GM19463 (cell line): ENCODE measurements at regions not wholly inside any gene's neighbourhood (a gene's known extent, or its start where the extent isn't known, plus 50 kb on each side); places are given as distances from the start of the nearest gene placed in this dataset.
"Not testable (repeated sequence)": the region's sequence is repeated elsewhere in the genome, so short reads cannot be mapped to it uniquely, and the experiment has no call there.

Source experiments
- ATAC-seq: cut with Tn5 transposase; IDR thresholded peaks from one replicate; pipeline ENCODE4 v1.9.1; 2021; ENCODE audit warnings: mild to moderate bottlenecking, moderate library complexity; ENCODE audit not compliant: unreplicated experiment

DNA sequence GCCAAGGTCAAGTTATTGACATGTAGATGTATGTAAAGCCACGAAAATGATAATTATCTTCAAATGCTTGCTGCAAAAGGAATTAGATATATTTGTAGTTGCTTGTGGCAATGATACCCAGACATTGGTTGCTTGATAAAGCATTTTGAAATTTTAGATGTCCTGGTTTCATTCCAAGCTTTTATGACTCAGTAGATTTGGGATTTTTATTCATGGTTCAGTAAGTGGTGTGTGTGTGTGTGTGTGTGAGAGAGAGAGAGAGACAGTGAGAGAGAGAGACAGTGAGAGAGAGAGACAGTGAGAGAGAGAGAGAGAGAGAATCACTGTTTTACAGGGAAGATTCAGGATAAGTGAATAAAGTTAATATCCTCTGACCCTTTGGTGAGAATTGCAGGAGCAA is 498.2 kb upstream of the C1orf87 start:
- ATAC-seq: no peak

DNA sequence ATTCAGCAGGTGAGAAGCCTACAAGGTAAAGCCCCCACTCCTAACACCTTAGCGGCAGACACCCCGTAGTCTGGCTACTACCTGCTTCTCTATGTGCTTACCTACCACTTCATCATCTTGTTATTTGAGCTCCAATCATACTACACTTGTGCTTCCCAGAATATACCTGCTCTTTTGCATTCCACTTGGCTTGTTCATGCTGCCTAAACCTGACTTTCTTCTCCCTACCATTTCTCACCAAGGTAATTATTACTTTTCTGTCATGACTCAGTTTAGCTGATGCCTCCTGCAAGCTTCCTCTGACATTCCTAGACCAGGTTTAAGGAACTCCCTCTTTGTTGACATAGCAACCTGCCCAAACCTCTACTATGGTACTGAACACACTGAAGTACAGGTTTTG is 495.6 kb upstream of the C1orf87 start:
- ATAC-seq: no peak

DNA sequence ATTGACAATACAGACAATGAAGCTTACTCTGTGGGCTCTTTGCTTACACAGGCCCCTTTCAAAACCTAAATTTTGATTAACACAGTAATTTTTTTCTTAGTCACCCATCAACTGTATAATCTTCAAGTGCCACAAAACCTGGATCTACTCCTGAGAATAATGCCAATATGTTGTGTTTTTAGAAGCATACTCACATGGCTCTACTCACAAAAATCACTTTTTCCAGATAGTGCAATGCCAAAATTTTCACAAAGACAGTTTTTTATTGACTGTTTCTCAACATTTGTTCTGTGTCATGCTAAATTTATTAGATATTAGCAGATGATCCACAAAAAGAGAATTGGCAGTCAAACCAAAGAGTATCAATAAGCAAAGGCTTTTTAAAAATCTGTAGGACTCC is 493.7 kb upstream of the C1orf87 start:
- no peak for ATAC-seq

DNA sequence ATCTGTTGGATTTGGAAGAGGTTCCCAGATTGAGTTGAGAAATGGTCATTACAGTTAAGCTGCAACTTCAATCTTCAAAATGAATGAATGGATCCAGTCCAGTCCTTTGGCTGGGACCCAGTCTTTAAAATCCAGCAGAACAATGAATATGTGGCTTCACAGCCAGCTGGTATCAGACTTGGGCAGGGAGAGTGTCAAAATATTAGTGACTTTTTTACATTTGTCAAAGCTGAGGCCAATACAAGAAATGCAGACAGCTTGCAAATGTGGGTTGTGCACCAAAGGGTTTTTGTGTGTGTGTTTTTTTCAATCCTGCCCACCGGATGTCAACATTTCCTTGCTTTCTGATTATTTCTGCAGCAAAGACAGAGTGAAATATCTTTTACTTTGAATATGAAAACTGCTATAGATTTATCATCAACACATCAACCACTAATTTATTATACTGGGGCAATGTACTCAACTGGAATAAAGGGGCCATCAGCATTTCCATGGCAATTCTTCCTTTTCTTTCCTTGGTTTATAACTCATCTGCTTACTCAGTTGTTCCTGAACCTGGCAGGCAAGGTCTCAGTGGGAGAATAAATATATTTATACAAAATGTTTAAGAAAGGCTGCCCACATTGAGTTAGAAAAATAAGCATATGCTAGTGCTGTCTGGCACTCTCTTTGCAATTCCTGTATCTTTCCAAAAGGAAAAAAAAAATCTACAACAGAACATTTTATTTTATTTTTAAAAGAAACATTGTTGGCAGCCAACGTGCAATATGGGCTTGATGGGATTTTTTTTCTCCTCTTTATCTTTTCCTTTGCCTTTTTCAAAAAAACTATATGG is 491.6 kb upstream of the C1orf87 start:
- no peak for ATAC-seq

DNA sequence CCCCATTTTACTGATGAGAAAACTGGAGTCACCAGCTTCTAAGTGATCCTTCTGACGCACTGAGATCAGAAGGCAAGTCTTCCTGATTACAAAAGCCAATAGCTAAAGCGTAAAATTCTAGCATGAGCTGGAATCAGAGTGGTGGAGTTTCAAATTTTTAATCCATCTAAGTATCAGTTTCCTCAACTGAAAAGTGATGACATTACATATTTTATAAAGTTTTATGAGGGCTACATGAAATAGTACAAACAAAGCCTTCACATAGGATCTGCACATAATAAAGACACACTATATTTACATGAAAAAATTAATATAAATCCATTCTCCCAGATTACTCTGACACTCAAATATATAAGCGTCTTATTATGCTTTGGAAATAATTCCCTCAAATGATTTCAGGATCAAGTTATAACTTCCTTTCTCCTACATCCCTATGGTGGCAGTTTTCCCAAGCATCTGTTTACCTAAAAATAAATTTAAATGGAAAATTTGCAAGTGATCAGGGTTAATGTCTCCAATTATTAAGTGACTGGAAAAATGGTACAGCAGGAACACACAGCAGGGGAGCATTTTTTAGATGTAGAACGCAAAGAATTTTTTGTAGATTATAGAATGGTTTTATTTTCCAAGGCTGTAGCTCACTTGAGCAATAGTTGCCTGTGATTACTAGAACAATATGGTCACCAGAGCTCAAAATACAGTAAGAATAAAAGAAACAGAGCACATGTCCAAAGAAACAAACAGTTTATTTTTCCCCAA is 490.4 kb upstream of the C1orf87 start:
- ATAC-seq: no peak

DNA sequence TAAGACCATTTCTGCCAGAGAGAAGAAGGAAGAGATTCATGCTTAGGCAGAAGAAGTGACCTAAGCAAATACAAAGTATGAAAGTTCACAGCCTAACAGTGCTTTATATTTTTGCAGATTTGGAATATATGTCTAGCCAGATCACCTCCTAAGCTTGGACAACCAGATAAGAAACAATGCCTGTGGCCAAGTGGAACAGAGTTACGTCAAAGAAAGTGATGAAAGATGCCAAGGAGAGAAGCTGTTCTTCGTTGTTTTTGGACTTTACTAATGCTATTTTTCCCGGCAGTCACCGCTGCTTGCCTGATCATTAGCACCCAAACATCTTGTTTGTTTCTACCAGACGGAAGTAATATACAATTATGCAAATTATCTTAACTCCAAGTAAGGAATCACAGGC is 489.2 kb upstream of the C1orf87 start:
- no peak for ATAC-seq

DNA sequence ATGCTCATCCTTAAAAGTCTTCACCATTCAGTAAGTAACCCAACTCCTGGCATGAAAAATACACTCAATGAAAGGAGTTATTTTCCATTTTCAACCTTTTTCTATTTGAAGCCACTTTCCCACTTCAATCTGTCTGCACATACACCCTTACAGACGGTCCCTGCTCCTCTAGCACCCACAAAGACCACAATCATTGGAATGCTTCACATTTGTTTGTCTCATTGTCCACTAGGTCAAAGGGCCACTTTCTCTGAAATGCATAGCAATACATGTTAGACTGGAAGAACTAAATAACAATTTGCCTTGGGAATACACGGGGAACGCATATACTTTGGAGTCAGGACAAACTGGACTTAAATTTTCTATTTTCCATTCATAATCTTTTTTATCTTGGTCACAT is 487.1 kb upstream of the C1orf87 start:
- ATAC-seq: no peak

DNA sequence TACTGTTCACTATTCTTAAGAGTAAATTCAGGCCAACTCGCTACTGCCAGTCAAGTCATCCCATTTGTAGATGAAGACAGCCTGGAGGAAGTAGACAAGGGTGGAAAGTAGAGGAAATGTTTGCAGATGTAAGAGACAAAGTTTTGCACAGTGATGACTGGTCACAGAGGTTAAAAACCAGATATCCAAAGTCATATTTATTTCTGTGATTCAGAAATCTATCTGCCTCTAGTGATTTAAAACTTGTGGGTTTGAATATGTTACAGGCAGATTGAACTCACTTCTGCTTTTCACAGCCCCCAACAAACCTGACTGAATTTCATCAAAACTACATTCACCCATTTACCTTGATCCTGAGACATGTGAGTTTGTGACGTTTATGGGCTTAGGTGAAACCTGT is 484.7 kb upstream of the C1orf87 start:
- no peak for ATAC-seq

DNA sequence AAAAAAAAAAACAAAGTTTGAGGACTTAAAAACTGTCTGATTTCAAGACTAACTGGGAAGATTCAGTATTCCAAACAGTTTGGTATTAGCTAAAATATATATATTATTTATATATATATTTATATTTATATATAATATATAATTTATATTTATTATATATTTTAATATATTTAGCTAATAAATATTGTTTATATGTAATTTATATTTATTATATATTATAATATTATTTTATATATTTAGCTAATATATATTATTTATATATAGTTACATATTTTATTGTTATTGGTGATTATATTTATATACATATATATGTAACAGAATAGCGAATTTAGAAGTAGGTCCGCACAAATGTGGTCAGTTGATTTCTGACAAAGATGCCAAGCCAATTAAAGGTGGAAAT is 480.2 kb upstream of the C1orf87 start:
- no peak for ATAC-seq

DNA sequence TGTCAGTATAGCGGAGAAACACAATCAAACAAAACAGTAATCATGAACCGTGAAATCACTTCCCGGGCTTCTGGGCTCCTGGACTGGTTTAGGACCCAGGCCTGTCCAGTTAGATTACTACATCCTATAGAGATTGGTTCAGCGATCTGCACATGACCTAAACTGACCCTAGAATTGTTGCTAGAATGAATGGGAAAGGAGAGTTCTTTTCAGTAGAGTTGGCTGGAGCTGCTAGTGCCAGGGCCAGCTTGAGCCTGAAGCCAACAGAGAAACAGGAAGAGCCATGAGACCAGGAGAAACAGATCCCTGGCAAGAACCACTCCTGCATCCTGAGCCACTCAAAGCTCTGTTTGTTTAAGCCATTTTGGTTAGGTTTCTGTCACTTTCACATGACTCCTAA is 474.3 kb upstream of the C1orf87 start:
- ATAC-seq: no peak

DNA sequence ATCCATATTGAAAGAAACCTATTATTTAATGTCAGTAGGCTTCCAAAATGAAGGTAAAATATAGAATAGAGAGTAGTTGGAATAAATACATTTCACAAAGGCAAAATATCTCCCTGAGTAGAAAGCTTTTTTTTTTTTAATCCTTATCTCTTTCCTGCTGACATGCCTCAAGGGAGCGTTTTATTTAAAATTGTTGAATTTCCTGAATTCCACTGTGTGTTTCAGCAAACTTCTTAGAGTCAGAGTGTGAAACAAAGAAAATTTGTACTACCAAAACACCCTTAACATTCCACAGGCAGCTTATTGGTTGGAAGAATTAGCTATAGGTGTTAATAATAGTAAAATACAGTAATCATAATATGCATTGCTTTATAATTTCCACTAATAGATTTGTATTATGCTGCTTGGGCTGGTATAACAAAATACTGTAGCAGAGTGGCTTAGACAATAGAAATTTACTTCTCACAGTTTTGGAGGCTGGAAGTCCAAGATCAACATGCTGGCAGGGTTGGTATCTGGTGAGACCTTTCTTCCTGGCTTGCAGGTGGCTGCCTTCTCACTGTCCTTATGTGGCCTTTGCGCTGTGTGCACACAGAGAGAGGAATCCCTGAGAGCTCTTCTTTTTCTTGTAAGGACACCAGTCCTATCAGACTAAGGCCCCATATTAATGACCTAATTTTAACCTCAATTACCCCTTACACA is 468.4 kb upstream of the C1orf87 start:
- ATAC-seq: no peak

DNA sequence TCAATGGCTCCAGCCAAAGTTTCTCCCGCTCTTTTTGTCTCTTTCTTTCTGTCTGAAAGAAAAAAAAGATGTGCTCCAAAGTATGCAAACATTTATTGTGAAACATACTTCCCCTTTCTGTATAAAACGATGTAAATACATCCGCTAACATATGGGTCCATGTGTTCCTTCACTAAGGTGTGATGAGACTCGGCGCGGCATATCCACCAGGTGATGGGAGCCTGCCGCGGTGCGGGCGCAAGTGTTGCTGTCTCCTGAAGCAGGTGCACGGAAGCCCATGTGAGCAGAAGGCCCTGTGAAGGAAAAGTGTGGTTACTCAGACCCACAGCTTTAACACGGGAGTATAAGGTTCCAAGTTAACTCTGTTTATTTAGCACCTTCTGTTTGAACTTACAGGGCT is 466.6 kb upstream of the C1orf87 start:
- ATAC-seq: no peak

DNA sequence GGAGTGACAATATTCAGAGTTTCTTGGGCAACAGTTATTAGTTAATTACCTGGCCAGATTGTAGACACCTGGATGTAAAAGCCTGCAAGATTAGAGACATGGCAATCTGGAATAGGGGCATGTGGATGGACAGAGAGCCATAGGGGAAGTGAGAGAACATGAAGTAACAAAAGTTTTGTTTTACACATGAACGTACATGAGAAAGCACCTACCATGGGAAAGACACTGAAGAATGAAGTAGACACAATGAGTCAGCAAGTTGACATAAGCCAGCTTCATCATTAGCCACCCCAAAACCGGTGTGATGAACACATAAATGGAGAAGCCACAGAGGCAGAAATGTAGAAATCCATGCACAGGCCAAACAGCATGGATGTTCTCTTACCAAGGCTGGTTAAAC is 462.1 kb upstream of the C1orf87 start:
- no peak for ATAC-seq

DNA sequence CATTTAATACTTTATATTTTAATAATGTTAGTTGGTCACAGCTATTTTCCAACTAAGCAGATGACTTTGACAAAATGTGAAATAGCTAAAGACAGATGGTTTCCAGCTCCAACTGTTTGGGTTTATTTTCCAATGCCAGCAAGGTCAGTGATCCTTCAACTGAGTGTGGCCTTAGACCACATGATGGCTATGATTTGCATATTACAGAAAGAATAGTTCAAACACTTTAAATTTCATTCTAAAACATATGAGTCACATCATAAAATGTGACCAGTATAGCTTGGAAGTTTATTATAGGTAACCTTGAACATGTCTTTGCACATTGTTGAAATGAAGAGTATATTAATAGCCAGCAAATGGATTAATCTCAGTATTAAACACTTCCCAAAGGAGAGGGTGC is 454.0 kb upstream of the C1orf87 start:
- no peak for ATAC-seq

DNA sequence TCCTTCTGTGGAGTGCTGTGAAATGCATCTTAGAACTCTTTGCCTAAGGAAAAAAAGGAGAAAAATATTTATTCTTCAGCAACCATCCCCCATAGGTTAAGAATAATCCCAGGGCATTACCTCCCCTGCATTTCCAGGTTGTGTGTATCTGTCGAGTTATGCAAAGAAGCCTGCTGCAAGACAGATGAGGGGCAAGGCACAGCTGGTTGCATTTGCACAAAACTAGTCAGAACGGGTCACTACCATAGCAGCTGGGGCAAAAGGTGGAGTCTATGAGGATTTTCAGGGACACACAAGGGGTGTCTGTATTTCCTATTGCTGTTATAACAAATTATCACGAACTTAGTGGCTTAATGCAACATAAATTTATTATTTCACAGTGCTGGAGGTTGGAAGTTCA is 443.4 kb upstream of the C1orf87 start:
- ATAC-seq: no peak

DNA sequence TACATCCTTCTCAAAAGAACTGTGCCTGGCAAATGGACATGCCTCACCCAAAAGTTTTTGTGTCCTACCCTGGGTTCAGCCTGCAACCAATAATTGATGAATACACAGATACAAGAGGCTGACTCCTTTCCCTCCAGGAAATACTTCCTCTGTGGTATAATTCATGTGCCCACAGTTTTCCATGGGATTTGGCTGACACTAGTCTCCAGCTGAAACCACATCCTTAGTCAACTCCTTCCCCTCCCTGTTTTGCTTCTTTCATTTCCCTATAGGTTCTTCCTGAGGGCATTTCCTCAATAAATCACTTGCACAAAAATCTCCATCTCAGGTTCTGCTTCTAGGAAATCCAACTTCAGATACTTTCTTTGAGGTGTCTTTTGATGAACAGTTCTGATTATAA is 436.6 kb upstream of the C1orf87 start:
- ATAC-seq: no peak

DNA sequence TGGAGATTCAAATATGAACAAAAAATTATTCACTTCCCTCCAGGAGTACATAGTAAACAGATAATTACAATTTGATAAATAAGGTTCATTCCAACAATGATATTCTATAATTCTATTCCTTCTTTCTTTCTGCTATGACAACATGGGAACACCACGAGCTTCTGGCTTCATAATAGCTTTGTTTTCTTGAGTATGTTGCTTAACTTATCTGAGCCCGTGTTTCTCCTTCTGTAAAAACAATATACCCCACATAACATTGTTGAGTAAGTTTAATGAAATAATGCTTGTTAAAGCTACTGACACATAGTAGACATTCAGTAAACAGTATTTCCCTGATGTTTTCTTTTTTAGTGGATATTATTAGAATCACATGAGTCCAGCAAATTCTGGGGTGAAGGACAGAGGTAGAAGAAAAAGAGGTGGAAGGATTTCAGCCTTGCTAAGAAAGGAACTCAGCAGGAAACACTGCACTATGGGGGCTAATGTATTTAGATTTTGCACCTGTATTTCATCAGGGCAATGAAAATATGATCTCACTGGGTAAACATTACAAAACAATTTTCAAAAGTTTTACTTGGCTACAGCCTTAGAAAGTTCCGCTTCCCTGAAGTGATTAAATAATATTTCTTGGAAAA is 430.8 kb upstream of the C1orf87 start:
- no peak for ATAC-seq

DNA sequence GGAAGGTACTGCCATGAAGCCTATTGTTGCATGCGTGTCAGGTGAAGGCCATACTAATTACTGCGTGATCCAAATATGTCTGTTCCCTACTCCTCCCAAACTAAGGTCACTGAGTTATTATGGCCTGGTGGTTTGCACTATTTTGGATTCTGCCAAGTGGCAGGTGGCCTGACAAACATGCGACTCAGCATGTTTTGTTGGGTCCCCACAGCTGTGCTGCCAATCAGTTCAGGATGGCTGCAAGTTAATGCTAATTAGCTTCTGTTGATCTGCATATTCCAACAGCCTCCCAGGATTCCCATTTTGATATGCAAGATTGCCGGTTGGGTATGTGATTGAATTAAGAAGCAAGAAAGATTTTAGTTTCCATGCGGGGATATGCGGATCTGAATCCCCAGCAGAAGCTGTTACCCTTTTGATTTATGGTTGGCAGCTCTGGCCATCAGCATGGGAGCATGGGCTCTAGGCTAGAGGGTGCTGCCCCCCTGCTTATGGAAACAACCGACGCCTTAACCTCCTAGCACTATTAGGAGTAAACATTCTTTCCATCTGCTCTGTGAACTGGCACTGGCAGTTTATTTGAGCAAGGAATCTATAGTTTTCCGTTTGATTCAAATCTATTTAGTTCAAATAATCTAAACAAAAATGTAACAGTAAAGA is 429.8 kb upstream of the C1orf87 start:
- ATAC-seq: no peak

DNA sequence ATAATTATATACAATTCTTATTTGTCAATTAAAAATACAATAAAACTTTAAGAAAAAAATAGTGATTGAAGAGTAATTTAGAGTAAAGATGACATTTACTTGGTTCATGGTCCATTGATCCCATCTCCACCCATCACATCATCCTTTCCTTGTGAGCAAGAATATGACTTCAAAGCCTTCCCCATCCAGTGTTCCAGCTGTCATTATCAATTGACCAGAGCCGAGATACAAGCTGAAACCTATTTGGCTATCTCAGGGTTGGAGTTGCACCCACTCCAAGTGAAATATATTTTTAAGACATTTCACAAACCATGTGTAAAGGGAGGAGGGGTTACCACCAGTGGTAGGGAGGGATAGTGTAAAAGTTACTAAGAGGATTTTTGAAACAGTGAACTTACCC is 428.9 kb upstream of the C1orf87 start:
- ATAC-seq: no peak

DNA sequence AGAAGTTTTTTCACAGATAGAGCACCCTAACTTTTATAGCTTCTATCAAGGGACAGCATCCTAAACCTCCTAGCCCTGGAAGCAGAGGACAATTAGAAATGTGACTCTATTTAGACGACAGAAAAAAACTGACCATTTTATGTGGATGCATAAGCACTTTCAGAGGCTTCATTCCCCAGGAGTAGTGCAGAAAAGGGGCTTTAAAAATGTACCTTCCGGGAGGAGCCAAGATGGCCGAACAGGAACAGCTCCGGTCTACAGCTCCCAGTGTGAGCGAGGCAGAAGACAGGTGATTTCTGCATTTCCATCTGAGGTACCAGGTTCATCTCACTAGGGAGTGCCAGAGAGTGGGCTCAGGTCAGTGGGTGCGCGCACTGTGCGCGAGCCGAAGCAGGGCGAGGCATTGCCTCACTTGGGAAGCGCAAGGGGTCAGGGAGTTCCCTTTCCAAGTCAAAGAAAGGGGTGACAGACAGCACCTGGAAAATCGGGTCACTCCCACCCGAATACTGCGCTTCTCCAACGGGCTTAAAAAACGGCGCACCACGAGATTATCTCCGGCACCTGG is 416.4 kb upstream of the C1orf87 start:
- not testable (repeated sequence) for ATAC-seq

DNA sequence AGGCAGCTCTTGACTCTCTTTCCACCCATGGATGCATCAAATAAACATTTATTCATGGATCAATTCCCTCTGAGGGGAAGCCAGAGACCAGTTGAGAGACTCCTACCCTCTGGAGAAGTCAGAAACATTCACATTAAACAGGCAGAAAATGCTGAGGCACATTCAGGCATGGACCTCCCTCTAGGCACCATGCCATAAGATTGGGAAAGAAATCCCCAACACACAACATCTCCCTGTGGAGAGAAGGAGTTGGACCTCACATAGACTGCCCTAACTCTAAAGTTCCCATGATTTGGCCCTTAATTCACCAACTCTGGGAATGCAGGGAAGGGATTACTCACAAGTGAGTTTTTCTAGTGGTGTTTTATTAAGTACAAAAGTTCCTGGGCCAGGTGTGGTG is 415.3 kb upstream of the C1orf87 start:
- no peak for ATAC-seq
